SHP77 (cell line): ENCODE measurements at regions not wholly inside any gene's neighbourhood (a gene's known extent, or its start where the extent isn't known, plus 50 kb on each side); places are given as distances from the start of the nearest gene placed in this dataset.
"Not testable (repeated sequence)": the region's sequence is repeated elsewhere in the genome, so short reads cannot be mapped to it uniquely, and the experiment has no call there.

ENCODE experiments used
- DNase-seq, 2 experiments: peaks; one replicate each; lab custom pipeline; 2025; lab: John Stamatoyannopoulos, UW

DNA sequence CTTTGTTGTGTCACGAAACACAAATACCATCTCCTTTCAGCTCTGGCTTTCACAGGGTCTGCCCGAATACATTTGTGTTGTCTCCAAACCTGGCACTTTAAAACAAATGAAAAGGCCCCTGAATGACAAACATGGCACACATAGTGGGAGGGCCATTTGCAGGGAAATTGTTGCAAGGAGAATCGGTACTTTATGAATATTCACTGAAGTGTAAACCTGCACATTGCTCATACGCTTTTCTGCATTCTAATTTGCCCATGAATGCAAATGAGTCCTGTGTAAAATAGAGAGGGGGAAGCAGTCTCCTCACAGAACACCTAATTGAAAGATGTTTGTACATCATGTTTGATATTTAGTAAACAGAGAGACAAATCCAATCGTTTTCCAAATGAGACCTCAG lies 82.7 kb upstream of the PCDH8 start:
- DNase-seq: no peak

GRCh38 chr13:52929846-52930245 lies 81.4 kb upstream of the PCDH8 start:
- no peak for DNase-seq

- DNase-seq: no peak
Observed at GRCh38 chr13:52926971-52927370, 78.5 kb upstream of the PCDH8 start.

DNA sequence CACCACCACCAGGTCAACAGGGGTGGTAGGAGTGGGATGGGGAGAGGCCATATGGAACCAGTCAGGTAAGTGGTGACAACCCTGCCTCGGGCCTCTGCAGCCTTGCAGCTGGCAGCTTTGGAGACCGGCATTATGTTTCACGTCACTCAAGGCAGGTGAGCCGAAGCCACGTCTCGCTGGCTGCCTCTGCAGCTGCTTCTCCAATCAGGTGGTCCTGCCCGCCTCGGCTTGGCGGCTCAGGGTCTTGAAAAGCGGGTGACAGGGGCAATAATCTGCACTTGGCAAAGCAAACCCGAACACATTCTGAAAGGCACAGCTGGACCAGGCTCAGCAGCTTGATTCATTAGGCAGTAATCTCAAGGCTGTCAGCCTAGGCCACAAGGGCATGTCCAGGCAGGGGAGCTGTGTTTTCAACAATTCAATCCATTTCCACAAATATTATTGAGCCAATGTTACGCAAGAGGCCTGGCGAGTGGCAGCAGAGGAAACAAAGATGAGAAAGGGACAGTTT lies 77.4 kb upstream of the PCDH8 start:
- DNase-seq: peak in 1 of 2 experiments; percentile 79

DNA sequence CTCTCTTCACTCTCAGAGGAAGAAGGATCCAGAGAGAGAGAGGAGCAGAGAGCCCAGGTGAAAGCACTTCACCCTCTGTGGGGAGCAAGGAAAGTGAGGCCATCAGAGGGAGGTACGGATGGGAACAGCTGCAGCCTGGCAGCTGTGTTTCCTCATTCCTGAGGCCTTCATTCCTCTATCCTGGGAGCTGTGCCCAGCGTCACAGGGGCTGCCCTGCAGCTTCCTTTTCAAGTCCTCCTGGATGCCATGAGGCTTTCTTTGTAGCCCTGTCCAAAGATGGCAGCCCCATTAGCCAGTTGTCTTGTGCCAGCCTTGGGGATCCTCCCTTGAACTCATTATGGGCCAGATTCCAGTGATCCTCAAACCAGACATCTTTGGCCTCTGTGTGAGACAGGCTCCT lies 76.8 kb upstream of the PCDH8 start:
- peak in 1 of 2 experiments; percentile 34 for DNase-seq

DNA sequence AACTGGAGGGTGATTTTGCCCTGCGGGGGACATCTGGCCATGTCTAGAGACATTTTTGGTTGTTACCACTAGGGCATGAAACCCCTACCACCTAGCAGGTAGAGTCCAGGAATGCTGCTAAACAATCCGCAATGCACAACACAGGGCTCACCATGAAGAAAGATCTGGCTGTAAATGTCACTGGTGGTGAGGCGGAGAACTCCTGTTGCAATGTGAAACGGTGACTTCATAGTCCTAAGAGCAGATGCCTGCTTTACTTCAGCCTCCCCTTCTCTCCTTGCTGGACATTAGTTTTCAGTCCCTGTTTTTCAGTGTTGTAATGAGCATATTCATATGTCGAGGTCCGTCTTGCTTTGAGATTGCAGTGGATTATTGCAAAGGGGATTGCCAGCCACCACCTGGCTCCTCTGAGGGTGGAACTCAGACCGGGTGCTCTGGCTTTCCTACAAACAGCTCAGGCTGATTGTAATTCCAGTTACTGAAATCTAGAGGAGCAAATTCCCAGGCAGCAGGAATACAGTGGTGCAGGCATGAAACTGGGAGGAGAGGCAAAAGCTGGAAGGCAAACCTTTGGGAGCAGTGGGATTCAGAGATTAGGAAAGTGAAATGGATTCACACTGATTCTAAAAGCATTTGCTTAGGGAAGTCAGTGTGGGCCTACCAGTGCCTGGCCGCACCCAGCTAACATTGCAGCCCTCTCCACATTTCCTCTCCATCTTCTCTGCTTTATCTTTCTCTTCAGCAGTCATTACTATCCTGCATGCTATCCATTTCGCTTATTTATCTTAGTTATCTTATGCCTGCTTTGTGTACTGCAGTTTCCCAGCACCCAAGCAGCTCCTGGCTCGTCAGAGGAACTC lies 76.1 kb upstream of the PCDH8 start:
- no peak for DNase-seq

- DNase-seq: no peak
Observed at GRCh38 chr13:52922961-52923360, 74.5 kb upstream of the PCDH8 start.

GRCh38 chr13:52921194-52921593 lies 72.8 kb upstream of the PCDH8 start:
- no peak for DNase-seq

- no peak for DNase-seq
Observed at GRCh38 chr13:52916486-52916990, 68.1 kb upstream of the PCDH8 start.

DNA sequence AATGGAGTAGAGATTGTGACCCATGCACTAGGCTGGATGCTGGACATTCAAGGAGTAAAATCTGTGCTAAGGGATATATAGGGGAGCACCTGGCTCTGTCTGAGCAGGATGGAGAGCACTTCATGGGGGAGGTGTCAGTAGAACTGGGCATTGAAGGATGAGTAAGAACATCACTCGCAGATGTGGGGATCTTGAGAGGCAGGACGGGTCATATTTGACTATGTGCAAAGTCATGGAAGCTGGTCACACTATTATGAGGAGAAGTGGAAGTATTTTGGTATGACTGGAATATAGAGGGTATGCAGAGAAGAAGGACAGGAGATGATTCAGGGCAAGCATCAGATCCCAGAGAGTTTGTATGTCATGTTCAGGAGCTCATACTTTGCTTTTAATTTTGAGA lies 62.9 kb upstream of the PCDH8 start:
- DNase-seq: no peak

DNA sequence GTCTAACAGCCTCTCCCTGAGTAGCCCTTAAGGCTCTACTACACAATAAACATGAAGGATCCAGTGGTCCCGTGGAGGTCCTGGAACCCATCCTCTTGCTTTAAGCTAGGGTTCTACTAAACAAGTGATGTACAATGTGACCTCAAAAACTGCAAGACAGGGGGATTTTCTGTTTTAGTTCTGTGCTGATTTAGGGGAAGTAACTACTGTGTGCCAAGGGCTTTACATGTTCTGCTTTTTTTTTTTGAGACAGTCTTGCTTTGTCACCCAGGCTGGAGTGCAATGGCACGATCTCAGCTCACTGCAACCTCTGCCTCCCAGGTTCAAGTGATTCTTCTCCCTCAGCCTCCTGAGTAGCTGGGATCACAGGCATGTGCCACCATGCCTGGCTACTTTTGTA lies 61.9 kb upstream of the PCDH8 start:
- DNase-seq: not testable (repeated sequence)

DNA sequence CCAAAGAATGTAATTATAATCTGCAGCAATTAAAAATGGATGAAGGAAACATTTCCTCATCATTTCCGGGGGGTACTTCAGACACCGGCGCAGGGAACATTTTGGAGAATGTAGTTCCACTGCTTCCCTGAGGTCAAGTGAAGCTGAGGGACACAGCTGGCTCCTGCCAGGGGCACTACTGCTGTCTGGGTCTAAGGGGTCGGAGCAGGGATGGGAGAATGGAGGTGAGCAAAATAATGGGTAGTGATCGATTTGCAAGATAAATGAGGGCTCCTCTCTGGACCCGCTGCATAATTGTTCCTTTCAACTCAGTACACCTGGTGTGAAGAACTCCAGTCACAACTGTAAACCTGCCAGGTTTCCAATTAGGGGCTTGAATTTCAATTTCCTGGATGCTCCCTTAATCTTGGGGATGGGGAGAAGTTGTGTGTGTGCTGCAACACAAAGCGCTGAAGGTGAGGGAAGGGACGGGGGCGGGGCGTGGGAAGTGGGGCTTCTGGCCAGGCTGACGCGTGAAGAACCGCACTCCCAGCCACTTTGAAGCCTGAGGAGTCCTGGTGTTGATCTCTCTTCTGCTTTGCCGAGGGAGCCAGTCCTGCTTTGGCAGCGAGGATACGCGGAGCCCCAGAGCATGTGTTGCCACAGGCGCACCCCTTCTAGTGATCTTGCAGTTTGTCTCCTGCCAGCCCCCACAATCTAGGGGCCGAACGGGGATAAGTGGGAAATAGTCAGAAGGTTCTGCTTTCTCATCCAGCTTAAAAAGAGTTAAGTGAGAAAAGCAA lies 57.9 kb upstream of the PCDH8 start:
- no peak for DNase-seq

GRCh38 chr13:52905701-52906100 lies 57.3 kb upstream of the PCDH8 start:
- DNase-seq: no peak

DNA sequence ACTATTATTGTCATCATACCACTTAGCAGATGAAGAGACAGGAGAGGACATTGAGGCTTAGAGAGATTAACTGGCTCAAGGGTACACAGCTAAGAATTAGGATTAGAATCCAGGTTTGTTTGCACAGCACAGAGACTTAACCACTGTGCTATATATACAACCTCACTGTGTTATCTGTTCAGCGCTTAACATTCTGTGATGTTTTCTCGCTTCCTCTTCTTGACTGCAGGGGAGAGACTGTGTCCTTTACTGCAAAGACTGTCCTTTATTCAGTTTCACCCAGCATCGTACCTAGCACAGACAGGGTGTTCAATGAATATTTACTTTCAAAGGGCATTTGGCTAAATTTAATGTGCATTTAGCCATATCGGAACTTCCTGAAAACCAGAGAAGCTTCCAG lies 54.9 kb upstream of the PCDH8 start:
- DNase-seq: no peak

- peak; percentile 78 for DNase-seq
Observed at GRCh38 chr13:52899206-52899605, 50.8 kb upstream of the PCDH8 start.
